Astrocyte (in vitro differentiated cells and primary cell): ENCODE measurements at regions not wholly inside any gene's neighbourhood (a gene's known extent, or its start where the extent isn't known, plus 50 kb on each side); places are given as distances from the start of the nearest gene placed in this dataset.
A peak's percentile ranks its signal among the peaks of the same experiment; 100 is the strongest.
"Not testable (repeated sequence)": the region's sequence is repeated elsewhere in the genome, so short reads cannot be mapped to it uniquely, and the experiment has no call there.

Experiments used
- DNase-seq: peaks from one replicate; pipeline ENCODE4 v3.0.0-alpha.2; 2010; ENCODE audit warnings: low read depth
- FAIRE-seq: peaks from 2 replicates; lab custom pipeline; 2011; peaks lifted over from hg19 to GRCh38; lab: Jason Lieb, UNC
- H2AFZ ChIP-seq: 2 replicates; pipeline ENCODE4 v1.6.0; 2012; ENCODE audit warnings: low read depth, low read length, inconsistent platforms
- H3K27ac ChIP-seq: 2 replicates; pipeline ENCODE4 v1.5.1; 2011; ENCODE audit warnings: low read depth, low read length, inconsistent platforms
- H3K27me3 ChIP-seq: 2 replicates; pipeline ENCODE4 v1.6.0; 2011; ENCODE audit warnings: low read length, inconsistent platforms; ENCODE audit not compliant: insufficient read depth
- H3K36me3 ChIP-seq: 2 replicates; pipeline ENCODE4 v1.5.1; 2011; ENCODE audit warnings: low read length, inconsistent platforms; ENCODE audit not compliant: insufficient read depth
- H3K4me1 ChIP-seq: 2 replicates; pipeline ENCODE4 v1.5.1; 2011; ENCODE audit warnings: low read length, inconsistent platforms; ENCODE audit not compliant: insufficient read depth
- H3K4me2 ChIP-seq: 2 replicates; pipeline ENCODE4 v1.6.0; 2012; ENCODE audit warnings: low read length, inconsistent platforms
- H3K4me3 ChIP-seq: 2 replicates; pipeline ENCODE4 v1.5.1; 2011; ENCODE audit warnings: low read depth, mild to moderate bottlenecking, low read length, inconsistent platforms; ENCODE audit not compliant: insufficient read depth
- H3K79me2 ChIP-seq: 2 replicates; pipeline ENCODE4 v1.6.0; 2012; ENCODE audit warnings: mild to moderate bottlenecking, low read length, inconsistent platforms; ENCODE audit not compliant: insufficient read depth
- H3K9ac ChIP-seq: 2 replicates; pipeline ENCODE4 v1.6.0; 2012; ENCODE audit warnings: mild to moderate bottlenecking, low read length, inconsistent platforms
- H3K9me3 ChIP-seq: 2 replicates; pipeline ENCODE4 v1.5.1; 2012; ENCODE audit warnings: low read depth, mild to moderate bottlenecking, low read length, inconsistent platforms; ENCODE audit not compliant: insufficient read depth
- H4K20me1 ChIP-seq: 2 replicates; pipeline ENCODE4 v1.6.0; 2012; ENCODE audit warnings: low read length, inconsistent platforms; ENCODE audit not compliant: insufficient read depth
- H3K27ac Mint-ChIP-seq: one replicate; pipeline ENCODE4 v1.8.0; 2021; ENCODE audit warnings: mild to moderate bottlenecking, mixed read lengths; ENCODE audit not compliant: unreplicated experiment
- H3K27me3 Mint-ChIP-seq: one replicate; pipeline ENCODE4 v1.8.0; 2021; ENCODE audit warnings: low read depth, mixed read lengths; ENCODE audit not compliant: unreplicated experiment
- H3K36me3 Mint-ChIP-seq: one replicate; pipeline ENCODE4 v1.8.0; 2021; ENCODE audit warnings: low read depth, mixed read lengths; ENCODE audit not compliant: unreplicated experiment
- H3K4me1 Mint-ChIP-seq: one replicate; pipeline ENCODE4 v1.8.0; 2021; ENCODE audit warnings: low read depth, mixed read lengths; ENCODE audit not compliant: unreplicated experiment
- H3K4me3 Mint-ChIP-seq: one replicate; pipeline ENCODE4 v1.8.0; 2021; ENCODE audit warnings: mild to moderate bottlenecking, moderate library complexity, mixed read lengths; ENCODE audit not compliant: unreplicated experiment
- H3K9me3 Mint-ChIP-seq: one replicate; pipeline ENCODE4 v1.8.0; 2021; ENCODE audit warnings: mild to moderate bottlenecking, mixed read lengths; ENCODE audit not compliant: unreplicated experiment
- EZH2 ChIP-seq: IDR thresholded peaks from 2 replicates; pipeline ENCODE4 v1.6.1; 2012; ENCODE audit warnings: mild to moderate bottlenecking, low read length, inconsistent platforms; ENCODE audit not compliant: insufficient read depth
- TF ChIP-seq, protein P1 (sequence below): IDR thresholded peaks from 2 replicates; pipeline ENCODE4 v1.5.1; 2011; ENCODE audit warnings: low read depth, mild to moderate bottlenecking, inconsistent platforms, low read length, moderate library complexity; ENCODE audit not compliant: insufficient read depth

DNA sequence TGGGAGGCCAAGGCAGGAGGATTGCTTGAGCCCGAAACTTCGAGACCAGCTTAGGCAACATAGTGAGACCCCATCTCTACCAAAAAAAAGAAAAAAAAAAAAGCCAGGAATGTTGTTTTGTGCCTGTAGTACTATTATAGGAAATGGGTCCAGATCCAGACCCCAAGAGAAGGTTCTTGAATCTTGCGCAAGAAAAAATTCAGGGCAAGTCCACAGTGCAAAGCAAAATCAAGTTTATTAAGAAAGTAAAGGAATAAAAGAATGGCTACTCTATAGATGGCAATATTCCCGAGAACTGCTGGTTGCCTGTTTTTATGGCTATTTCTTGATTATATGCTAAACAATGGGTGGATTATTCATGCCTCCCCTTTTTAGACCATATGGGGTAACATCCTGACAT is 51.2 kb upstream of the RDX start:
- Mint-ChIP-seq H3K27me3 (no peaks in the 10 kb centered on the region), H3K36me3 (no peaks in the 10 kb centered on the region), H3K4me1 (peaks cover 21% of the 10 kb centered on the region), H3K4me3 (no peak overlapping the region), H3K9me3 (no peaks in the 10 kb centered on the region), H3K27ac (no peak overlapping the region)
- no peaks in the 10 kb centered on the region for H3K4me1 ChIP-seq
- H3K36me3 ChIP-seq = no peaks in the 10 kb centered on the region
- no peak overlapping the region for H3K27ac ChIP-seq
- H3K4me2 ChIP-seq = no peak overlapping the region
- H3K9me3 ChIP-seq = no peaks in the 10 kb centered on the region
- H2AFZ ChIP-seq = no peak overlapping the region
- no peaks in the 10 kb centered on the region for H3K27me3 ChIP-seq
- no peak for TF ChIP-seq EZH2
- TF ChIP-seq, protein P1, sequence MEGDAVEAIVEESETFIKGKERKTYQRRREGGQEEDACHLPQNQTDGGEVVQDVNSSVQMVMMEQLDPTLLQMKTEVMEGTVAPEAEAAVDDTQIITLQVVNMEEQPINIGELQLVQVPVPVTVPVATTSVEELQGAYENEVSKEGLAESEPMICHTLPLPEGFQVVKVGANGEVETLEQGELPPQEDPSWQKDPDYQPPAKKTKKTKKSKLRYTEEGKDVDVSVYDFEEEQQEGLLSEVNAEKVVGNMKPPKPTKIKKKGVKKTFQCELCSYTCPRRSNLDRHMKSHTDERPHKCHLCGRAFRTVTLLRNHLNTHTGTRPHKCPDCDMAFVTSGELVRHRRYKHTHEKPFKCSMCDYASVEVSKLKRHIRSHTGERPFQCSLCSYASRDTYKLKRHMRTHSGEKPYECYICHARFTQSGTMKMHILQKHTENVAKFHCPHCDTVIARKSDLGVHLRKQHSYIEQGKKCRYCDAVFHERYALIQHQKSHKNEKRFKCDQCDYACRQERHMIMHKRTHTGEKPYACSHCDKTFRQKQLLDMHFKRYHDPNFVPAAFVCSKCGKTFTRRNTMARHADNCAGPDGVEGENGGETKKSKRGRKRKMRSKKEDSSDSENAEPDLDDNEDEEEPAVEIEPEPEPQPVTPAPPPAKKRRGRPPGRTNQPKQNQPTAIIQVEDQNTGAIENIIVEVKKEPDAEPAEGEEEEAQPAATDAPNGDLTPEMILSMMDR = no peak
- H4K20me1 ChIP-seq = no peaks in the 10 kb centered on the region
- no peaks in the 10 kb centered on the region for H3K79me2 ChIP-seq
- DNase-seq = no peak
- no peak overlapping the region for H3K9ac ChIP-seq
- no peak overlapping the region for H3K4me3 ChIP-seq
- FAIRE-seq = no peak

DNA sequence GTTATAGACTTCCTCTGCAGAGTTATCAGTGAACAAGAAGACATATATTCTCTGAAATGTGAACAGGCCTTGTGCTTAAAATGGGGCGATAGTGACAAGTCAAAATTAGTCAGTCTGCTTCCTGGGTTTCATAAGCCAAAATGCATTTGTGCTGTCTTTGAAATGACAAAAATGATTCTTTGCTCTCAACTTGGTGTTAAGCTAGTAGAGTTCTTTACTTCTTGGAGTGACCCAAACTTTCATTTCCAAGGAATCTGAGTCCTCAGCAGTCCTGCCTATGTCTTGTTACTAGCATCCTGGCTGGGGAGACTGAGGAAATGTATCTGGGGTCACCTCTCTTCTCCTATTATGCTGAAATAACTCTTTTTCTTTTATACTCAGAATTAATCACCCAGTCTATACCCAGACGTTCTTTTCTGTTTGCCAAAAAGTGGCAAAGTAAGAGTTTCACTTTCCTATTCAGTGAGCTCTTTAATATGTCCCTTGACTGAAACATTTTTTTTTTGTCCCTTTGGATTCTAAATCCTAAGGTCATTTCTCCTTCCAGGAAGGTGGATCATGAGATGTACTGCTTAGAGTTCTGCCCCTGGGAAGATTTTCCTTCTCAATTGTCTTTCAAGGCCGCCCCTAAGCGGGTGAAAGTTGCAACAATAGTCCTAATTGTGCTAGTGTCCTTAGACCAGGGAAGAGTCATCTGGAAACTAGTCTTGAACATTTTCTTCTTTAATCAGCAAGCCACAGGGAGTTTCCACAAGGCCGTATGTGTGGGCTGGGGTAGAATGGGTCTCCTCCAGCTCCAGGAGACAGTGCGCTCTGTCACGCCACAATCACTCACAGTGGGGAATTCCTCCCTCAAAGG is 53.0 kb upstream of the RDX start:
- Mint-ChIP-seq H3K27ac (peak overlapping the region; percentile 87), H3K27me3 (no peaks in the 10 kb centered on the region), H3K4me3 (peak overlapping the region; percentile 7), H3K9me3 (no peaks in the 10 kb centered on the region), H3K36me3 (no peaks in the 10 kb centered on the region), H3K4me1 (peaks cover 21% of the 10 kb centered on the region)
- no peak overlapping the region for H3K4me2 ChIP-seq
- H3K4me1 ChIP-seq = no peaks in the 10 kb centered on the region
- no peaks in the 10 kb centered on the region for H3K79me2 ChIP-seq
- no peaks in the 10 kb centered on the region for H3K36me3 ChIP-seq
- H3K27ac ChIP-seq = no peak overlapping the region
- no peak overlapping the region for H3K4me3 ChIP-seq
- H4K20me1 ChIP-seq = no peaks in the 10 kb centered on the region
- TF ChIP-seq, protein P1 = no peak
- TF ChIP-seq EZH2 = no peak
- H3K9ac ChIP-seq = no peak overlapping the region
- no peak overlapping the region for H2AFZ ChIP-seq
- FAIRE-seq (no peak), DNase-seq (peak; percentile 52)
- no peaks in the 10 kb centered on the region for H3K9me3 ChIP-seq
- H3K27me3 ChIP-seq = no peaks in the 10 kb centered on the region

DNA sequence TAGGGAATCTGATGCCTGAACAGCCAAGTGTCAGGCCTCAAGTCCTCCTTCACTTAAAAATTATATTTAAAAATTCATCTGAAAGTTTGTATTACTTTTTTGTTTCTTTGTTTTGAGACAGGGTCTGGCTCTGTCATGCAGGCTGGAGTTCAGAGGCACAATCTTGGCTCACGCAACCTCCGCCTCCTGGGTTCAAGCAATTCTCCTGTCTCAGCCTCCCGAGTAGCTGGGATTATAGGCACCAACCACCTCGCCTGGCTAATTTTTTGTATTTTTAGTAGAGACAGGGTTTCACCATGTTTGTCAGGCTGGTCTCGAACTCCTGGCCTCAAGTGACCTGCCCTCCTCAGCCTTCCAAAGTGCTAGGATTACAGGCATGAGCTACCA is 53.6 kb upstream of the RDX start:
- Mint-ChIP-seq H3K4me1 (peaks cover 24% of the 10 kb centered on the region), H3K27ac (peak overlapping the region; percentile 87)
- H3K36me3 Mint-ChIP-seq, FAIRE-seq, H3K27me3 Mint-ChIP-seq, H3K9me3 ChIP-seq, H3K9ac ChIP-seq, H3K27me3 ChIP-seq, H4K20me1 ChIP-seq, H3K4me1 ChIP-seq, H3K27ac ChIP-seq, H3K9me3 Mint-ChIP-seq, H3K79me2 ChIP-seq, H3K4me3 ChIP-seq, H2AFZ ChIP-seq, DNase-seq, H3K4me2 ChIP-seq, H3K36me3 ChIP-seq, H3K4me3 Mint-ChIP-seq: not testable (repeated sequence)
